ENCODE measurements at regions not wholly inside any gene's neighbourhood (a gene's known extent, or its start where the extent isn't known, plus 50 kb on each side); places are given as distances from the start of the nearest gene placed in this dataset.

DNA sequence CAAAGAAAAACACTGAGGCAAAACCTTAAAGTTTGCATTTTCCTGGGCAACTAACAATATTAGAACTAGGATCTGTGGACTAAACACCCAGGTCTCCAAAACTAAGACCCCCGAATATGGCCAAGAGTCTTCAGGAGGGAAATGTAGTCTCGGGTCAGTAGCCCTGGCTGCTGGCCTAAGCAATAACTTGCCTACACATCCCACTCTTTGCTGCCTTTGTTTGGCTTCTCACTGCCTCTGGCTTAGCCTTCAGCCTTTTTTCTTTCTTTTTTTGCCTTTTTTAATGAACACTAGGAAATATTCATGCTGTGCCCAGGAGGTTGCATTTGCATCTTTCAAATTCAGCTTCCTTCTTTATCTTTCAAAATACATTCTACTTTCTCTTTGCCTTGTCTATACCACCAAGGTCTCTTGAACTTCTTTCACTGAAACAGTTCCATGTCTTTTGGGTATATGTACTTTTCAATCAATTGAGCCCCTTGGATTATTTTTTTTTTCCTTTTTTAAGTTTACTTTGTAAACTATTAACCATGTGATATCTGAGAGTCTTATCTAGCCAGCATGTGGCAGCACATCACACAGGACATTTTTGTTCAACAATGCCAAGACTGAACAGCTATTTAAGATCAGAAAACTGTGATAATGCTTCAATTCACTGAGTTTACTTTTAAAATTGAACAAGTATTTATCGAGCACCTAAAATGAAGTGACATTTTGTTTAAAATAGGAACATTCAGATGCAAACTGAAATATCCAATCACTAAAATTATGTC, 165.0 kb upstream of the TRPC6 start:
- TF ChIP-seq, protein P1, sequence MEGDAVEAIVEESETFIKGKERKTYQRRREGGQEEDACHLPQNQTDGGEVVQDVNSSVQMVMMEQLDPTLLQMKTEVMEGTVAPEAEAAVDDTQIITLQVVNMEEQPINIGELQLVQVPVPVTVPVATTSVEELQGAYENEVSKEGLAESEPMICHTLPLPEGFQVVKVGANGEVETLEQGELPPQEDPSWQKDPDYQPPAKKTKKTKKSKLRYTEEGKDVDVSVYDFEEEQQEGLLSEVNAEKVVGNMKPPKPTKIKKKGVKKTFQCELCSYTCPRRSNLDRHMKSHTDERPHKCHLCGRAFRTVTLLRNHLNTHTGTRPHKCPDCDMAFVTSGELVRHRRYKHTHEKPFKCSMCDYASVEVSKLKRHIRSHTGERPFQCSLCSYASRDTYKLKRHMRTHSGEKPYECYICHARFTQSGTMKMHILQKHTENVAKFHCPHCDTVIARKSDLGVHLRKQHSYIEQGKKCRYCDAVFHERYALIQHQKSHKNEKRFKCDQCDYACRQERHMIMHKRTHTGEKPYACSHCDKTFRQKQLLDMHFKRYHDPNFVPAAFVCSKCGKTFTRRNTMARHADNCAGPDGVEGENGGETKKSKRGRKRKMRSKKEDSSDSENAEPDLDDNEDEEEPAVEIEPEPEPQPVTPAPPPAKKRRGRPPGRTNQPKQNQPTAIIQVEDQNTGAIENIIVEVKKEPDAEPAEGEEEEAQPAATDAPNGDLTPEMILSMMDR (IDR thresholded peaks at IDR 0.05; ENCODE audit: low read depth, low read length) = no peak
- no peak for DNase-seq (ENCODE audit: low read depth, low spot score)
- H3K4me3 ChIP-seq (ENCODE audit: low read depth, low read length) = no peak overlapping the region
- in situ Hi-C loops (cut with HindIII; ENCODE audit: low sequenced_read_pairs) = no loop called here

DNA sequence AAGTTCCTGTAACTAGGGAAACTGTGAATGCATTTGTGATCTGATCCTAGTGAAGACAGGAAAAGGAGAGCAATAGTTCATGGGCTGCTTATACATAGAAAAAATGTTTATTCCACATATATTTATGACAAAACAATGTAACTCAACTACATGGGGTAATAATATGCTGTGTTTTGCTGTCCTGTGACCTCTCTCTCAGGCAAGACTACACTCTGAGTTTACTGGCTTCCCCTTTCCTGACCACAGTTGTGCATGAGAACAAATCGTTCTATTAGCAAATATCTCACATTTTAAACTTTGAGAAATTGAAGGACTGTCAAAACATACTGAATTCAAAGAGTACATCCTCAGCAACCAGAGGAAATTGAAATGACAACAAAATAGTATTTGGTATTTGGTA, 161.9 kb upstream of the TRPC6 start:
- in situ Hi-C loops (cut with HindIII; ENCODE audit: low sequenced_read_pairs) = no loop called here
- DNase-seq (ENCODE audit: low read depth, low spot score) = no peak
- TF ChIP-seq, protein P1 (IDR thresholded peaks at IDR 0.05; ENCODE audit: low read depth, low read length) = no peak
- H3K4me3 ChIP-seq (ENCODE audit: low read depth, low read length) = no peak overlapping the region

DNA sequence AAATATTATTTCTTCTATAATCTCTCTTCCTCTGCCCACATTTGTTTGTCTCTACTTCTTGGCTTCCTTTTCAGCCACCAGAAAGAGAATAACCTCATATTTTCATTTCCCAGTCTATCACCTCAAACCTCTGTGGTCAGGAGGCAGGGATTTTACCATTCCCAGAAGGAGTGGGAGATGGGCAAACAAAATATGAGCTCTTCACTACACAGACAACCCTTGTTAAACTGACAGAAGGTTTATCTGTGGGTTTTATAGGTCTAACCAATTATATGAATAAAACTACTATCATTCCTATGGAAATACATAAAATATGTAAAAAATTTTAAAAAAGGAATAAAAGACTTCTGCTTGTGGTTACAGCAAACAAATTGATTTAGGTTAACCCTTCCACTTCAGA, 160.0 kb upstream of the TRPC6 start:
- TF ChIP-seq, protein P1 (IDR thresholded peaks at IDR 0.05; ENCODE audit: low read depth, low read length) = no peak
- in situ Hi-C loops (cut with HindIII; ENCODE audit: low sequenced_read_pairs) = no loop called here
- DNase-seq (ENCODE audit: low read depth, low spot score) = no peak
- no peak overlapping the region for H3K4me3 ChIP-seq (ENCODE audit: low read depth, low read length)

DNA sequence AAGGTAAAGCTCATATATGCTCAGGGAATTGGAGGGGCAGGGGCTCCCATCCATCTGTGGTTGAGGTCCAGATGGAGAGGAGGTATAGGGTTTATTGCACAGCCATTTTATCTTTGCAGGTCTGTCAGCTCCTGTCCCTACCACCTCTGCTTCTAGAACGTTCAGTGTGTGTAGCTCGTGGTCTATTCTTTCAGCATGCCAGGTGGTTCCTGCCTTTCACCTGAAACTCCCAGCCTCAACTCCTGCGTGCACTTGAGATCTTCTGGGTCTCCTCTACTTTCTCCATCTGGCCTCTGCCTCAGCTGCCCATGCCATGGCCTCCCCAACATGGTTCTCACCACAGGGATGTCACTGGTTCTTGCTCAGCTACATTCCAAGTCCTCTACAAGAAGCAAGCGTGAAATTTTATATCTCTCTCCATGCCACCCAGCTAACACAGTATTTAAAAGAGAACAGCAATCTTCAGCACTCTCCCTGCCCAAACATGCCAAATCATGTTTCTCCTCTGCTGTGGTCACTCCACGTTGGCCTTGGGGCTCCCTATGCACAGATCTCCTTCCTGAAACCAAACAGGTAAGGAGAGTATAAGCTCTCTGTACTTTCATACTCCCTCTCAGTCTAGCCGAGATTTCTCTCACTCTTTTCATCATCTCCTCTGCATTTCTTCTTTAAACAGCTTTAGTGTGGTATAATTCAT, 157.8 kb upstream of the TRPC6 start:
- no peak for DNase-seq (ENCODE audit: low read depth, low spot score)
- no peak overlapping the region for H3K4me3 ChIP-seq (ENCODE audit: low read depth, low read length)
- TF ChIP-seq, protein P1 (IDR thresholded peaks at IDR 0.05; ENCODE audit: low read depth, low read length) = no peak
- in situ Hi-C loops (cut with HindIII; ENCODE audit: low sequenced_read_pairs) = no loop called here

GRCh38 chr11:101741061-101741460, 157.3 kb upstream of the TRPC6 start:
- H3K4me3 ChIP-seq (ENCODE audit: low read depth, low read length) = no peak overlapping the region
- no peak for DNase-seq (ENCODE audit: low read depth, low spot score)
- TF ChIP-seq, protein P1 (IDR thresholded peaks at IDR 0.05; ENCODE audit: low read depth, low read length) = no peak
- in situ Hi-C loops (cut with HindIII; ENCODE audit: low sequenced_read_pairs) = no loop called here

DNA sequence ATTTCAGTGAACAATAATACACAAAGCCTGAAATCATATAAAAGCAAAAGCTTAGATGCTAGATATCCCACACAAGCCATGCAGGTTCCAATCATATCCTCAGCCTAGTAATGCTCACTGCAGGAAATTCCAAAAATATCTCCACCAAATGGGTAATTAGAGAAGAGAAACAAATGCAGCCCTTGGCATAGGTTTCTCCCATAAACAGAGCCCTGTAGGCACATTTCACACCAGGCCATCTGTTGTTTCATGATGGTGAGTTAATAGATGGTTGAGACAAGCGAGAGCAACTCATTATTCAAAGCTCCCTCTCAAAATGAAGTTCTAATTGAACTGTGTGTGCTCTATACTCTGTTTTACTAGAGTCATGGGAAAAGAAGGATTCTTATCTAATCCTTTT, 154.6 kb upstream of the TRPC6 start:
- TF ChIP-seq, protein P1 (IDR thresholded peaks at IDR 0.05; ENCODE audit: low read depth, low read length) = no peak
- DNase-seq (ENCODE audit: low read depth, low spot score) = no peak
- H3K4me3 ChIP-seq (ENCODE audit: low read depth, low read length) = no peak overlapping the region
- in situ Hi-C loops (cut with HindIII; ENCODE audit: low sequenced_read_pairs) = no loop called here
